B cell (primary cell): ENCODE measurements at regions not wholly inside any gene's neighbourhood (a gene's known extent, or its start where the extent isn't known, plus 50 kb on each side); places are given as distances from the start of the nearest gene placed in this dataset.

Experiments used
- ATAC-seq: fragments of 200-7000 bp; cut with Tn5 transposase; one replicate; pipeline ENCODE4 v1.10.0; 2021; ENCODE audit warnings: low read depth, mild to moderate bottlenecking, moderate number of reproducible peaks, moderate library complexity
- CTCF ChIA-PET: fragments of 350-600 bp; sonication (Branson Sonifier 250); formaldehyde crosslinking; loops from one replicate; lab custom pipeline; 2021; ENCODE audit warnings: antibody characterized with exemption, inconsistent platforms; lab: Charles Lee
- POLR2A ChIA-PET: fragments of 350-600 bp; sonication (Branson Sonifier 250); formaldehyde crosslinking; loops from one replicate; lab custom pipeline; 2021; ENCODE audit warnings: antibody characterized with exemption; lab: Charles Lee
- DNase-seq: peaks from one replicate; pipeline ENCODE4 v3.0.0; 2013
- H2AFZ ChIP-seq: 2 replicates; pipeline ENCODE4 v1.6.1; 2012; ENCODE audit warnings: mild to moderate bottlenecking, low read depth, low read length; ENCODE audit not compliant: insufficient read depth, poor library complexity, severe bottlenecking
- H3K27ac ChIP-seq, 2 donors: 1 replicate in 1 of 2; 2 replicates in 1 of 2; pipeline ENCODE4 v1.5.1; 2012 to 2013; ENCODE audit warnings: low read length in 2 of 2, mild to moderate bottlenecking in 2 of 2, moderate library complexity in 1 of 2
- H3K27me3 ChIP-seq, 4 experiments: fragments of 200-600 bp in 1 of 4; sonication (generic) in 1 of 4; replicated peaks in 1 of 4; 1 replicate in 2 of 4; 2 replicates in 2 of 4; pipeline versions ENCODE4 v1.6.1 to v1.7.0; 2013 to 2016; ENCODE audit warnings: low read length in 3 of 4, mild to moderate bottlenecking in 2 of 4, mixed read lengths in 1 of 4, moderate library complexity in 1 of 4; ENCODE audit not compliant: insufficient read depth in 4 of 4, control insufficient read depth in 3 of 4; ENCODE audit errors: control extremely low read depth in 1 of 4
- H3K36me3 ChIP-seq, 2 experiments: replicated peaks in 1 of 2; 1 replicate in 1 of 2; 2 replicates in 1 of 2; pipeline versions ENCODE4 v1.6.1 to v1.7.1; 2013; ENCODE audit warnings: low read length in 1 of 2; ENCODE audit not compliant: insufficient read depth in 2 of 2, control insufficient read depth in 1 of 2; ENCODE audit errors: control extremely low read depth in 1 of 2, extremely low read depth in 1 of 2
- H3K4me1 ChIP-seq, 2 donors: fragments of 200-600 bp in 1 of 2; sonication (generic) in 1 of 2; 1 replicate in 1 of 2; 2 replicates in 1 of 2; pipeline versions ENCODE4 v1.5.1 to v1.6.1; 2013 to 2017; ENCODE audit warnings: low read length in 2 of 2; ENCODE audit not compliant: control insufficient read depth in 2 of 2, insufficient read depth in 2 of 2
- H3K4me2 ChIP-seq: replicated peaks from 2 replicates; pipeline ENCODE3; 2012; ENCODE audit warnings: mild to moderate bottlenecking, low read depth, low read length; ENCODE audit not compliant: poor library complexity, severe bottlenecking
- H3K4me3 ChIP-seq, 5 experiments: fragments of 200-600 bp in 1 of 5; sonication (generic) in 1 of 5; 1 replicate in 3 of 5; 2 replicates in 2 of 5; pipeline versions ENCODE4 v1.5.1 to v1.7.0; 2011 to 2016; ENCODE audit warnings: low read length in 4 of 5, mild to moderate bottlenecking in 4 of 5, low read depth in 2 of 5, control low read depth in 1 of 5, moderate library complexity in 1 of 5; ENCODE audit not compliant: insufficient read depth in 1 of 5; ENCODE audit errors: control extremely low read depth in 1 of 5, extremely low read depth in 1 of 5
- H3K79me2 ChIP-seq: fragments of 200-600 bp; sonication (generic); one replicate; pipeline ENCODE4 v1.6.0; 2016; ENCODE audit warnings: low read length; ENCODE audit not compliant: control insufficient read depth, insufficient read depth
- H3K9ac ChIP-seq: fragments of 200-600 bp; sonication (generic); 2 replicates; pipeline ENCODE4 v1.6.1; 2017; ENCODE audit warnings: mild to moderate bottlenecking, low read length, moderate library complexity
- H3K9me3 ChIP-seq, 3 donors: one replicate each; pipeline versions ENCODE4 v1.6.1 to v1.7.1; 2013; ENCODE audit warnings: low read length in 2 of 3; ENCODE audit not compliant: control insufficient read depth in 2 of 3, insufficient read depth in 1 of 3; ENCODE audit errors: control extremely low read depth in 1 of 3
- H4K20me1 ChIP-seq: 2 replicates; pipeline ENCODE4 v1.6.0; 2012; ENCODE audit warnings: mild to moderate bottlenecking, low read length; ENCODE audit not compliant: insufficient read depth, control insufficient read depth, poor library complexity, severe bottlenecking
- H3K27ac Mint-ChIP-seq: one replicate; pipeline ENCODE4 v1.8.0; 2021; ENCODE audit warnings: mixed read lengths
- H3K27me3 Mint-ChIP-seq: one replicate; pipeline ENCODE4 v1.8.0; 2021; ENCODE audit warnings: mixed read lengths
- H3K4me1 Mint-ChIP-seq: one replicate; pipeline ENCODE4 v1.8.0; 2021; ENCODE audit warnings: mixed read lengths
- H3K4me3 Mint-ChIP-seq: one replicate; pipeline ENCODE4 v1.8.0; 2021; ENCODE audit warnings: mixed read lengths
- H3K9me3 Mint-ChIP-seq: one replicate; pipeline ENCODE4 v1.8.0; 2022; ENCODE audit warnings: mixed read lengths; ENCODE audit not compliant: insufficient read depth
- EZH2 ChIP-seq: IDR thresholded peaks from 2 replicates; pipeline ENCODE4 v1.6.1; 2012; ENCODE audit warnings: borderline replicate concordance, low read depth, mild to moderate bottlenecking, moderate library complexity, low read length; ENCODE audit not compliant: insufficient read depth, poor library complexity, severe bottlenecking
- WGBS: methylation state at CpG from one replicate; pipeline ENCODE4 v1.1.5; 2013; ENCODE audit warnings: missing lambda C conversion rate; ENCODE audit not compliant: insufficient coverage; 5-methylcytosine and 5-hydroxymethylcytosine counted together
- intact Hi-C: fragments of 100-400 bp; cut with micrococcal nuclease; formaldehyde crosslinking; loops from one replicate; pipeline ENCODE4 v1.10.0; 2022
- TF ChIP-seq, protein P1 (sequence below): fragments of 200-600 bp; IDR thresholded peaks from one replicate; pipeline ENCODE4 v1.8.0; 2022; ENCODE audit warnings: antibody characterized with exemption, mild to moderate bottlenecking

- no peaks in the 10 kb centered on the region for H3K27me3 Mint-ChIP-seq
- 73% methylated on average over 4 of the region's 8 CpGs for WGBS
These were observed 85.9 kb upstream of the IL12A start for GRCh38 chr3:159902546-159903314.

DNA sequence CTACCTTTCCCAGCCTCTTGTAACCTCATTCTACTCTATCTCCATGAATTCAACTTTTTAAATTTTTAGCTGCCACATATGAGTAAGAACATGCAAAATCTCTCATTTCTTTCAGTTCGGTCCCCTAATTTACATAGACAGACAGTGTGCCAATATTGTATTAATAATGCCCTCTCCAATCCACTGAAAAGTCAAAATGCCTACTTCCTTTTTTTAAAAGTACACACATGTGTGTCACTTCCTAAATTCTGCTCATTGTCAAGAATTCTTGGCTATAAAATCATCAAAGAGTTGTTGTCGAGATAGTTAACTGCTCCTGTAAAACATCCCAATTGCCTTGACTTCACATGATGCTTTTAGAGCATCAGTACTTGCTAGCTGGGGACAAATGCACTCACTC lies 84.2 kb upstream of the IL12A start:
- Histone ChIP-seq H3K79me2 (no peaks in the 10 kb centered on the region), H3K9ac (no peak overlapping the region), H4K20me1 (no peaks in the 10 kb centered on the region), H3K4me1 (peaks cover 8 to 16% of the 10 kb centered on the region in 2 donors), H3K27me3 (no peaks in the 10 kb centered on the region), H3K27ac (no peak overlapping the region), H3K9me3 (no peaks in the 10 kb centered on the region), H3K4me3 (no peak overlapping the region), H3K36me3 (no peaks in the 10 kb centered on the region), H2AFZ (peak overlapping the region; percentile 7), H3K4me2 (peak overlapping the region; percentile 13)
- Mint-ChIP-seq H3K4me1 (peaks cover 13% of the 10 kb centered on the region), H3K27me3 (no peaks in the 10 kb centered on the region), H3K4me3 (no peak overlapping the region), H3K27ac (no peak overlapping the region), H3K9me3 (no peaks in the 10 kb centered on the region)
- peak; percentile 14 for ATAC-seq
- WGBS = no CpG with 5 or more reads among the region's 2 CpGs
- ChIA-PET POLR2A (no interaction called here), CTCF (interaction anchor here (0.8 to 1.5 kb wide), 7 partner anchors 8 to 102 kb away, joined by 3 to 5 read pairs (median 4); no protein-coding TSS in a partner anchor)
- TF ChIP-seq, protein P1, sequence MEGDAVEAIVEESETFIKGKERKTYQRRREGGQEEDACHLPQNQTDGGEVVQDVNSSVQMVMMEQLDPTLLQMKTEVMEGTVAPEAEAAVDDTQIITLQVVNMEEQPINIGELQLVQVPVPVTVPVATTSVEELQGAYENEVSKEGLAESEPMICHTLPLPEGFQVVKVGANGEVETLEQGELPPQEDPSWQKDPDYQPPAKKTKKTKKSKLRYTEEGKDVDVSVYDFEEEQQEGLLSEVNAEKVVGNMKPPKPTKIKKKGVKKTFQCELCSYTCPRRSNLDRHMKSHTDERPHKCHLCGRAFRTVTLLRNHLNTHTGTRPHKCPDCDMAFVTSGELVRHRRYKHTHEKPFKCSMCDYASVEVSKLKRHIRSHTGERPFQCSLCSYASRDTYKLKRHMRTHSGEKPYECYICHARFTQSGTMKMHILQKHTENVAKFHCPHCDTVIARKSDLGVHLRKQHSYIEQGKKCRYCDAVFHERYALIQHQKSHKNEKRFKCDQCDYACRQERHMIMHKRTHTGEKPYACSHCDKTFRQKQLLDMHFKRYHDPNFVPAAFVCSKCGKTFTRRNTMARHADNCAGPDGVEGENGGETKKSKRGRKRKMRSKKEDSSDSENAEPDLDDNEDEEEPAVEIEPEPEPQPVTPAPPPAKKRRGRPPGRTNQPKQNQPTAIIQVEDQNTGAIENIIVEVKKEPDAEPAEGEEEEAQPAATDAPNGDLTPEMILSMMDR = no peak
- TF ChIP-seq EZH2 = no peak
- DNase-seq = peak; percentile 21
- intact Hi-C loops = no loop called here

More at GRCh38 chr3:159902546-159903314, 85.9 kb upstream of the IL12A start:
- no peak overlapping the region for H3K4me3 Mint-ChIP-seq
- intact Hi-C loops = no loop called here
- POLR2A ChIA-PET = no interaction called here
- H3K27ac Mint-ChIP-seq = no peak overlapping the region
- H4K20me1 ChIP-seq = no peaks in the 10 kb centered on the region
- H3K79me2 ChIP-seq = no peaks in the 10 kb centered on the region
- H3K4me3 ChIP-seq = no peak overlapping the region
- ATAC-seq = peak; percentile 47
- no peak overlapping the region for H3K9ac ChIP-seq
- no peaks in the 10 kb centered on the region for H3K9me3 ChIP-seq
- H3K4me1 ChIP-seq = peaks cover 8 to 16% of the 10 kb centered on the region in 2 donors
- peak overlapping the region; percentile 49 for H2AFZ ChIP-seq
- H3K4me2 ChIP-seq = no peak overlapping the region
- no peaks in the 10 kb centered on the region for H3K9me3 Mint-ChIP-seq
- H3K27ac ChIP-seq = no peak overlapping the region
- TF ChIP-seq EZH2 = no peak
- TF ChIP-seq, protein P1 = no peak
- H3K27me3 ChIP-seq = no peaks in the 10 kb centered on the region
- CTCF ChIA-PET = interaction anchor here (0.6 kb wide), 1 partner anchor 103 kb away, joined by 3 read pairs; no protein-coding TSS in a partner anchor
- no peaks in the 10 kb centered on the region for H3K36me3 ChIP-seq
- H3K4me1 Mint-ChIP-seq = peaks cover 13% of the 10 kb centered on the region
- peak; percentile 18 for DNase-seq
